Heart left ventricle (tissue), 16 donors: ENCODE measurements at regions not wholly inside any gene's neighbourhood (a gene's known extent, or its start where the extent isn't known, plus 50 kb on each side); places are given as distances from the start of the nearest gene placed in this dataset.
A peak's percentile ranks its signal among the peaks of the same experiment; 100 is the strongest.

Experiments
- ATAC-seq, 4 donors: fragments of 200-7000 bp; cut with Tn5 transposase; one replicate each; pipeline ENCODE4 v1.9.1; 2020 to 2022; ENCODE audit warnings: moderate library complexity in 4 of 4, mild to moderate bottlenecking in 3 of 4, moderate number of reproducible peaks in 1 of 4
- DNase-seq, 5 donors: peaks; one replicate each; pipeline ENCODE4 v3.0.0-alpha.2; 2020
- H3K27ac ChIP-seq, 12 donors: fragments of 200-600 bp; sonication (generic) in 4 of 12; one replicate each; pipeline versions ENCODE4 v1.5.0 to v1.8.0; 2016 to 2022; ENCODE audit warnings: mild to moderate bottlenecking in 2 of 12
- H3K27me3 ChIP-seq, 9 donors: fragments of 200-600 bp; sonication (generic) in 2 of 9; one replicate each; pipeline versions ENCODE4 v1.5.1 to v1.8.0; 2016 to 2022; ENCODE audit warnings: mild to moderate bottlenecking in 3 of 9
- H3K36me3 ChIP-seq, 9 donors: fragments of 200-600 bp; sonication (generic) in 2 of 9; one replicate each; pipeline versions ENCODE4 v1.5.0 to v1.8.0; 2018 to 2022; ENCODE audit warnings: mild to moderate bottlenecking in 2 of 9
- H3K4me1 ChIP-seq, 12 donors: fragments of 200-600 bp; sonication (generic) in 4 of 12; one replicate each; pipeline versions ENCODE4 v1.5.0 to v1.8.0; 2016 to 2022; ENCODE audit warnings: mild to moderate bottlenecking in 3 of 12
- H3K4me3 ChIP-seq, 12 donors: fragments of 200-600 bp; sonication (generic) in 4 of 12; one replicate each; pipeline versions ENCODE4 v1.5.0 to v1.8.0; 2017 to 2022; ENCODE audit warnings: mild to moderate bottlenecking in 9 of 12, moderate library complexity in 4 of 12
- H3K9me3 ChIP-seq, 12 donors: fragments of 200-600 bp; sonication (generic) in 4 of 12; one replicate each; pipeline versions ENCODE4 v1.5.0 to v1.8.0; 2016 to 2022; ENCODE audit warnings: mild to moderate bottlenecking in 1 of 12
- CTCF ChIP-seq, 12 donors: fragments of 200-600 bp; sonication (generic) in 4 of 12; IDR thresholded peaks; one replicate each; pipeline versions ENCODE4 v1.5.0 to v1.8.0; 2018 to 2022; ENCODE audit warnings: antibody characterized with exemption in 12 of 12, mild to moderate bottlenecking in 5 of 12
- POLR2A ChIP-seq, 2 donors: fragments of 450-650 bp; IDR thresholded peaks; one replicate each; pipeline ENCODE4 v1.6.1; 2017; ENCODE audit warnings: antibody characterized with exemption in 2 of 2, mild to moderate bottlenecking in 2 of 2, moderate library complexity in 2 of 2
- WGBS, 4 donors: extraction: QIAGEN DNeasy Blood & Tissue Kit in 2 of 4; methylation state at CpG; one replicate each; pipeline versions ENCODE4 v1.1.5 to v1.1.7; 2013 to 2018; 5-methylcytosine and 5-hydroxymethylcytosine counted together
- intact Hi-C, 10 donors: fragments of 100-400 bp; cut with DNase I; formaldehyde crosslinking; loops; one replicate each; pipeline versions ENCODE4 v1.11.1 to v1.14.2; 2022
- donor health status: ischemic (EF 13 %, LVEDD 7.1; RV severe dilation, severe dysfunction).
- donor health status: healthy with polysubstance abuse.
- donor health status: DM: no; HTN: yes; CAD: no.
- donor health status: DM: no; HTN: no; CAD: no.
- donor health status: ischemic (EF 25% LVEDD 6.9; RV normal size, moderate dysfunction).
- donor health status: ischemic (EF 25% LVEDD 5.7; RV mildly dilated, moderate dysfunction).
- donor health status: healthy.
- donor health status: DM: yes; HTN: yes; CAD: no.
- donor health status: ischemic (EF 35%, LVEDD 5.7; RV mildly dilated, moderate dysfunction).
- donor health status: nonischemic (EF 11% LVEDD 7.7; RV severe dilation, severe dysfunction).
- donor health status: DM: yes; HTN: yes; CAD: no.
- donor health status: PGD.
- donor health status: ischemic (EF 29% LVEDD 5.4; RV normal size, mild dysfunction).
- donor health status: nonischemic (EF 23%, LVEDD 6.1; RV moderate dilation, normal function).

GRCh38 chr4:13876940-13877339 lies 249.4 kb upstream of the BOD1L1 start:
- 62 to 90% (median 71%) methylated on average over 7 of the region's 7 CpGs for WGBS, 4 donors
- DNase-seq (no peak), ATAC-seq (no peak)
- TF ChIP-seq CTCF (IDR thresholded peaks at IDR 0.05) (no peak), POLR2A (IDR thresholded peaks at IDR 0.05) (no peak)
- Histone ChIP-seq H3K27me3 (no peaks in the 10 kb centered on the region), H3K36me3 (no peaks in the 10 kb centered on the region), H3K4me3 (no peak overlapping the region), H3K27ac (no peak overlapping the region), H3K4me1 (no peaks in the 10 kb centered on the region), H3K9me3 (no peaks in the 10 kb centered on the region)
- intact Hi-C loops = no loop called here

- ATAC-seq (no peak), DNase-seq (no peak)
- no peaks in the 10 kb centered on the region for H3K27me3 ChIP-seq
- H3K9me3 ChIP-seq = no peaks in the 10 kb centered on the region
- H3K4me3 ChIP-seq = no peak overlapping the region
- H3K36me3 ChIP-seq = no peaks in the 10 kb centered on the region
- no peaks in the 10 kb centered on the region for H3K4me1 ChIP-seq
- intact Hi-C loops = no loop called here
- WGBS, 4 donors = 85 to 96% (median 90%) methylated on average over 4 of the region's 4 CpGs
- TF ChIP-seq POLR2A (IDR thresholded peaks at IDR 0.05) = no peak
- no peak for TF ChIP-seq CTCF (IDR thresholded peaks at IDR 0.05)
- no peak overlapping the region for H3K27ac ChIP-seq
These were observed 250.1 kb upstream of the BOD1L1 start for GRCh38 chr4:13877626-13878025.

GRCh38 chr4:13881892-13882291 lies 254.4 kb upstream of the BOD1L1 start:
- no peak for DNase-seq
- ATAC-seq = peak in 3 of 4 donors; percentile 18 to 52 (median 18)
- Histone ChIP-seq H3K4me3 (no peak overlapping the region), H3K27me3 (no peaks in the 10 kb centered on the region), H3K9me3 (no peaks in the 10 kb centered on the region), H3K4me1 (no peaks in the 10 kb centered on the region), H3K27ac (no peak overlapping the region), H3K36me3 (no peaks in the 10 kb centered on the region)
- WGBS, 4 donors = 54 to 71% (median 68%) methylated on average over 4 of the region's 4 CpGs
- TF ChIP-seq POLR2A (IDR thresholded peaks at IDR 0.05) (no peak), CTCF (IDR thresholded peaks at IDR 0.05) (peak in 6 of 12 donors; percentile 23 to 40 (median 25))
- intact Hi-C loops = no loop called here

GRCh38 chr4:13887010-13887409 lies 259.5 kb upstream of the BOD1L1 start:
- H3K36me3 ChIP-seq = no peaks in the 10 kb centered on the region
- H3K4me3 ChIP-seq = no peak overlapping the region
- DNase-seq (no peak), ATAC-seq (no peak)
- intact Hi-C loops = no loop called here
- no peak overlapping the region for H3K27ac ChIP-seq
- 40 to 81% (median 78%) methylated on average over 2 of the region's 2 CpGs for WGBS, 4 donors
- TF ChIP-seq POLR2A (IDR thresholded peaks at IDR 0.05) = no peak
- no peak for TF ChIP-seq CTCF (IDR thresholded peaks at IDR 0.05)
- H3K9me3 ChIP-seq = no peaks in the 10 kb centered on the region
- no peaks in the 10 kb centered on the region for H3K4me1 ChIP-seq
- H3K27me3 ChIP-seq = no peaks in the 10 kb centered on the region
